Panc1 (cell line): ENCODE measurements at regions not wholly inside any gene's neighbourhood (a gene's known extent, or its start where the extent isn't known, plus 50 kb on each side); places are given as distances from the start of the nearest gene placed in this dataset.

Source experiments
- REST ChIP-seq, 2 experiments: IDR thresholded peaks; 2 replicates each; pipeline ENCODE4 v1.6.1; 2011 to 2012; ENCODE audit warnings: low read depth in 2 of 2, control low read depth in 1 of 2, low read length in 1 of 2, mild to moderate bottlenecking in 1 of 2, moderate library complexity in 1 of 2; ENCODE audit not compliant: insufficient read depth in 1 of 2
- TF ChIP-seq, protein P1 (sequence below): fragments of 450-650 bp; IDR thresholded peaks from 2 replicates; pipeline ENCODE4 v1.5.1; 2017; ENCODE audit warnings: mild to moderate bottlenecking

DNA sequence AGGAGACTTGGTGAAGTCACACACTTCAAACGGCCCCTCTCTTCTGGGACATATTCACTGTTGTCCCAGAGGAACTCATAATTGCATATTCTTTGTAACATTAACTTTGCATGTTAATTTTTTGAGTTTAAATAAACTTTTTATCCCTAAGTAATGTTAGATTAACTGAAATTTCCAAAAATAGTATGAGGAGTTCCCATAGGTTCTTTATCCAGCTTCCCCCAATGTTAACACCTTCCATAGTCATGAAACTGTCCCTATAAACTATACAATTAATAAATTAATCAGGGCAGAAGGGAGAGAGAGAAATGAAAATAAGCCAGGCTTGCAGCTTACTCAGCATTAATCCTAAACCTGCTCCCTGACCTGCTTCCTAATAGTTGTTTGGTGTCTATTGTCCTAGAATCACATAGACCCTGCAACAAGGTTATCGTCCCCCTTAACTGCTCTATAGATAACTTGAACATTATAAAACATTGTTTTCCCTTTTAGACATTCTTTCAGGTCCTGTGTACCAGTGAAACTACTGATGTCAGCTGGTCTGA lies 589.8 kb upstream of the CDH5 start:
- TF ChIP-seq, protein P1, sequence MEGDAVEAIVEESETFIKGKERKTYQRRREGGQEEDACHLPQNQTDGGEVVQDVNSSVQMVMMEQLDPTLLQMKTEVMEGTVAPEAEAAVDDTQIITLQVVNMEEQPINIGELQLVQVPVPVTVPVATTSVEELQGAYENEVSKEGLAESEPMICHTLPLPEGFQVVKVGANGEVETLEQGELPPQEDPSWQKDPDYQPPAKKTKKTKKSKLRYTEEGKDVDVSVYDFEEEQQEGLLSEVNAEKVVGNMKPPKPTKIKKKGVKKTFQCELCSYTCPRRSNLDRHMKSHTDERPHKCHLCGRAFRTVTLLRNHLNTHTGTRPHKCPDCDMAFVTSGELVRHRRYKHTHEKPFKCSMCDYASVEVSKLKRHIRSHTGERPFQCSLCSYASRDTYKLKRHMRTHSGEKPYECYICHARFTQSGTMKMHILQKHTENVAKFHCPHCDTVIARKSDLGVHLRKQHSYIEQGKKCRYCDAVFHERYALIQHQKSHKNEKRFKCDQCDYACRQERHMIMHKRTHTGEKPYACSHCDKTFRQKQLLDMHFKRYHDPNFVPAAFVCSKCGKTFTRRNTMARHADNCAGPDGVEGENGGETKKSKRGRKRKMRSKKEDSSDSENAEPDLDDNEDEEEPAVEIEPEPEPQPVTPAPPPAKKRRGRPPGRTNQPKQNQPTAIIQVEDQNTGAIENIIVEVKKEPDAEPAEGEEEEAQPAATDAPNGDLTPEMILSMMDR, result no peak
- no peak for TF ChIP-seq REST (IDR thresholded peaks at IDR 0.05; ENCODE audit: insufficient read depth in 1 of 2, low read depth in 2 of 2, low read length in 1 of 2)
